ENCODE measurements at regions not wholly inside any gene's neighbourhood (a gene's known extent, or its start where the extent isn't known, plus 50 kb on each side); places are given as distances from the start of the nearest gene placed in this dataset.

DNA sequence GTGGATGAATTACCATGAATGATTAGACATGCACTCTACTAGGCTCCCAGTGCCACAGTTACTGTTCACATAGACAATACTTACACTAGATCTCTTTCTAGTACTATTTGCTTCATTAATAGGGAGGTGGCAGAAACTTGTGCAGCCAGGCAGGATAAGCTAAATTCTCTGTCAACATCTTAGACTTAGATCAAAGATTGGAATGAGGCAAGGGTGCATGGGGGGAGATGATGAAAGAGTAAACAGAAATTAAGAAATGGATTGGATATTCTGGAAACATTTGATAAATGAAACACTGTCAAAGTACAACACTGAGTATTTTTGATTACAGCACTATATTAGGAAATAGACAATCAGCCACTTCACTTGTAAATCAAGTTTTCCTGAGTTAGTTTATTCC, 205.4 kb upstream of the TBC1D5 start:
- TF ChIP-seq FOXM1 (IDR thresholded peaks at IDR 0.05; ENCODE audit: borderline replicate concordance) = no peak
- TF ChIP-seq FOXA1 (IDR thresholded peaks at IDR 0.05) = no peak
- no peak for TF ChIP-seq HDGF (IDR thresholded peaks at IDR 0.05; ENCODE audit: borderline replicate concordance)
- no peak for TF ChIP-seq SUZ12 (IDR thresholded peaks at IDR 0.05)
- TF ChIP-seq SP1 (IDR thresholded peaks at IDR 0.05) = no peak
- no peak for TF ChIP-seq BHLHE40 (IDR thresholded peaks at IDR 0.05; ENCODE audit: borderline replicate concordance)
- TF ChIP-seq NFRKB (IDR thresholded peaks at IDR 0.05) = no peak
- TF ChIP-seq ELF4 (IDR thresholded peaks at IDR 0.05) = no peak

Data from HEK293T (cell line).